ENCODE measurements at regions not wholly inside any gene's neighbourhood (a gene's known extent, or its start where the extent isn't known, plus 50 kb on each side); places are given as distances from the start of the nearest gene placed in this dataset.
"Not testable (repeated sequence)": the region's sequence is repeated elsewhere in the genome, so short reads cannot be mapped to it uniquely, and the experiment has no call there.

- DNase-seq (ENCODE audit: low read depth): no peak
These were observed 1606.2 kb upstream of the NUDT12 start for GRCh38 chr5:105168806-105169205.

- no peak for DNase-seq (ENCODE audit: low read depth)
These were observed 1604.5 kb upstream of the NUDT12 start for GRCh38 chr5:105167092-105167491.

- no peak for DNase-seq (ENCODE audit: low read depth)
These were observed 1601.0 kb upstream of the NUDT12 start for GRCh38 chr5:105163547-105163946.

GRCh38 chr5:105162557-105162956 is 1600.0 kb upstream of the NUDT12 start:
- not testable (repeated sequence) for DNase-seq (ENCODE audit: low read depth)

- DNase-seq (ENCODE audit: low read depth): no peak
These were observed 1595.9 kb upstream of the NUDT12 start for GRCh38 chr5:105158526-105158925.

GRCh38 chr5:105150323-105150722 is 1587.7 kb upstream of the NUDT12 start:
- no peak for DNase-seq (ENCODE audit: low read depth)

- no peak for DNase-seq (ENCODE audit: low read depth)
These were observed 1584.3 kb upstream of the NUDT12 start for GRCh38 chr5:105146867-105147266.

- no peak for DNase-seq (ENCODE audit: low read depth)
These were observed 1582.6 kb upstream of the NUDT12 start for GRCh38 chr5:105145152-105145551.

- DNase-seq (ENCODE audit: low read depth): no peak
These were observed 1571.7 kb upstream of the NUDT12 start for GRCh38 chr5:105134328-105134727.

- no peak for DNase-seq (ENCODE audit: low read depth)
These were observed 1570.5 kb upstream of the NUDT12 start for GRCh38 chr5:105133087-105133486.

- no peak for DNase-seq (ENCODE audit: low read depth)
These were observed 1570.0 kb upstream of the NUDT12 start for GRCh38 chr5:105132581-105132980.

- DNase-seq (ENCODE audit: low read depth): no peak
These were observed 1568.5 kb upstream of the NUDT12 start for GRCh38 chr5:105131045-105131444.

- no peak for DNase-seq (ENCODE audit: low read depth)
These were observed 1539.0 kb upstream of the NUDT12 start for GRCh38 chr5:105101577-105101976.

GRCh38 chr5:105088961-105089360 is 1526.4 kb upstream of the NUDT12 start:
- DNase-seq (ENCODE audit: low read depth): no peak

GRCh38 chr5:105088102-105088501 is 1525.5 kb upstream of the NUDT12 start:
- no peak for DNase-seq (ENCODE audit: low read depth)

- DNase-seq (ENCODE audit: low read depth): no peak
These were observed 1495.3 kb upstream of the NUDT12 start for GRCh38 chr5:105057893-105058292.

- no peak for DNase-seq (ENCODE audit: low read depth)
These were observed 1494.4 kb upstream of the NUDT12 start for GRCh38 chr5:105057001-105057436.

- DNase-seq (ENCODE audit: low read depth): no peak
These were observed 1491.8 kb upstream of the NUDT12 start for GRCh38 chr5:105054406-105054805.

GRCh38 chr5:105042623-105043022 is 1480.0 kb upstream of the NUDT12 start:
- no peak for DNase-seq (ENCODE audit: low read depth)

- DNase-seq (ENCODE audit: low read depth): not testable (repeated sequence)
These were observed 1474.2 kb upstream of the NUDT12 start for GRCh38 chr5:105036814-105037213.

- no peak for DNase-seq (ENCODE audit: low read depth)
These were observed 1471.8 kb upstream of the NUDT12 start for GRCh38 chr5:105034401-105034763.

- no peak for DNase-seq (ENCODE audit: low read depth)
These were observed 1471.2 kb upstream of the NUDT12 start for GRCh38 chr5:105033637-105034400.

- no peak for DNase-seq (ENCODE audit: low read depth)
These were observed 1470.3 kb upstream of the NUDT12 start for GRCh38 chr5:105032917-105033316.

- DNase-seq (ENCODE audit: low read depth): no peak
These were observed 1467.6 kb upstream of the NUDT12 start for GRCh38 chr5:105030153-105030552.

Data from fibroblast of gingiva (primary cell).